ENCODE measurements at regions not wholly inside any gene's neighbourhood (a gene's known extent, or its start where the extent isn't known, plus 50 kb on each side); places are given as distances from the start of the nearest gene placed in this dataset.
"Not testable (repeated sequence)": the region's sequence is repeated elsewhere in the genome, so short reads cannot be mapped to it uniquely, and the experiment has no call there.

DNA sequence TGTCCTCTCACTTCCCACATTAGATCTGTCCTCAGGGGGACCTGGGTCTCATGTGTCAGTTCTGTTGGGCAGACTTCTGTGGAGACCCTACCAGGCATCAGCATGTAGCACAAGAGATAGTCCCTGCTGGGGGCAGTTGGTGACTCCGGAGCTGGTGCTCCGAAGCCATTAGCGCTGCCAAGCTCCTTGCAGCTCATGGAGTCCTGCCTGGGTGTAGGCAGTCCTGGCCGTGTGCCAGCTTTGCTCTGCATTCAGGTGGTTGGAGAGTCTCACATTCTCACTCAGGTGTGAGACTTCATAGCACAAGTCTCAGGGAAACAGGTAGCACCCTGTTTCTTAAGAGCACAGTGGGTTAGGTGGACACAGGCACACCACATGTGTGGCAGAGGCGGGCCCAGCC lies 202.3 kb downstream of the LIPI start:
- TF ChIP-seq, protein P1, sequence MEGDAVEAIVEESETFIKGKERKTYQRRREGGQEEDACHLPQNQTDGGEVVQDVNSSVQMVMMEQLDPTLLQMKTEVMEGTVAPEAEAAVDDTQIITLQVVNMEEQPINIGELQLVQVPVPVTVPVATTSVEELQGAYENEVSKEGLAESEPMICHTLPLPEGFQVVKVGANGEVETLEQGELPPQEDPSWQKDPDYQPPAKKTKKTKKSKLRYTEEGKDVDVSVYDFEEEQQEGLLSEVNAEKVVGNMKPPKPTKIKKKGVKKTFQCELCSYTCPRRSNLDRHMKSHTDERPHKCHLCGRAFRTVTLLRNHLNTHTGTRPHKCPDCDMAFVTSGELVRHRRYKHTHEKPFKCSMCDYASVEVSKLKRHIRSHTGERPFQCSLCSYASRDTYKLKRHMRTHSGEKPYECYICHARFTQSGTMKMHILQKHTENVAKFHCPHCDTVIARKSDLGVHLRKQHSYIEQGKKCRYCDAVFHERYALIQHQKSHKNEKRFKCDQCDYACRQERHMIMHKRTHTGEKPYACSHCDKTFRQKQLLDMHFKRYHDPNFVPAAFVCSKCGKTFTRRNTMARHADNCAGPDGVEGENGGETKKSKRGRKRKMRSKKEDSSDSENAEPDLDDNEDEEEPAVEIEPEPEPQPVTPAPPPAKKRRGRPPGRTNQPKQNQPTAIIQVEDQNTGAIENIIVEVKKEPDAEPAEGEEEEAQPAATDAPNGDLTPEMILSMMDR (IDR thresholded peaks at IDR 0.05 in 4 of 5, conservative IDR thresholded peaks at IDR 0.05 in 1 of 5): not testable (repeated sequence)
- not testable (repeated sequence) for TF ChIP-seq POLR2A (IDR thresholded peaks at IDR 0.05)

Measured in gastrocnemius medialis (tissue), 4 donors.